Transverse colon (tissue), 3 donors: ENCODE measurements at regions not wholly inside any gene's neighbourhood (a gene's known extent, or its start where the extent isn't known, plus 50 kb on each side); places are given as distances from the start of the nearest gene placed in this dataset.

Experiments used
- CTCF ChIP-seq, 5 experiments: fragments of 200-600 bp in 3 of 5; fragments of 450-650 bp in 2 of 5; sonication (generic) in 3 of 5; IDR thresholded peaks; 1 replicate in 2 of 5; 2 replicates in 3 of 5; pipeline ENCODE4 v1.5.1; 2016 to 2017; ENCODE audit warnings: antibody characterized with exemption in 5 of 5, inconsistent platforms in 3 of 5, mild to moderate bottlenecking in 2 of 5, moderate library complexity in 1 of 5
- EP300 ChIP-seq: sonication (generic); formaldehyde crosslinking; IDR thresholded peaks from one replicate; pipeline ENCODE4 v1.6.1; 2017; ENCODE audit warnings: antibody characterized with exemption, low read depth

GRCh38 chr15:87764461-87765240 lies 491.9 kb downstream of the NTRK3 start:
- TF ChIP-seq CTCF (IDR thresholded peaks at IDR 0.05) (no peak), EP300 (no peak)
